ENCODE measurements at regions not wholly inside any gene's neighbourhood (a gene's known extent, or its start where the extent isn't known, plus 50 kb on each side); places are given as distances from the start of the nearest gene placed in this dataset.

- TF ChIP-seq EP300 (IDR thresholded peaks at IDR 0.05) (no peak), CTCF (IDR thresholded peaks at IDR 0.05) (no peak), POLR2A (IDR thresholded peaks at IDR 0.05) (no peak)
Measured at GRCh38 chr4:71209161-71209560, 129.7 kb upstream of the SLC4A4 start.
